ENCODE measurements at regions not wholly inside any gene's neighbourhood (a gene's known extent, or its start where the extent isn't known, plus 50 kb on each side); places are given as distances from the start of the nearest gene placed in this dataset.

- TF ChIP-seq YY1 (IDR thresholded peaks at IDR 0.05), result no peak
- no peak for TF ChIP-seq CTCF (IDR thresholded peaks at IDR 0.05; ENCODE audit: low read depth, low read length, missing input control)
- no peak for TF ChIP-seq GABPA (IDR thresholded peaks at IDR 0.05 in 1 of 2, conservative IDR thresholded peaks at IDR 0.05 in 1 of 2)
- TF ChIP-seq JUND (IDR thresholded peaks at IDR 0.05), result no peak
- TF ChIP-seq TAF1 (conservative IDR thresholded peaks at IDR 0.05), result no peak
- no peak for TF ChIP-seq MAX (IDR thresholded peaks at IDR 0.05)
- TF ChIP-seq RXRA (IDR thresholded peaks at IDR 0.05), result no peak
- TF ChIP-seq RAD21 (IDR thresholded peaks at IDR 0.05), result no peak
- TF ChIP-seq REST (IDR thresholded peaks at IDR 0.05), result no peak
- no peak for TF ChIP-seq ZBTB33 (IDR thresholded peaks at IDR 0.05)
- TF ChIP-seq NR2F2 (IDR thresholded peaks at IDR 0.05), result no peak
- no peak for TF ChIP-seq ATF3 (IDR thresholded peaks at IDR 0.05)
- no peak for TF ChIP-seq SP1 (IDR thresholded peaks at IDR 0.05)
- no peak for TF ChIP-seq FOXA1 (IDR thresholded peaks at IDR 0.05)
Measured at GRCh38 chr17:33924104-33924503, 331.0 kb upstream of the CCL2 start.

Data from liver (tissue), 3 donors.